HFFc6 (cell line): ENCODE measurements at regions not wholly inside any gene's neighbourhood (a gene's known extent, or its start where the extent isn't known, plus 50 kb on each side); places are given as distances from the start of the nearest gene placed in this dataset.
"Not testable (repeated sequence)": the region's sequence is repeated elsewhere in the genome, so short reads cannot be mapped to it uniquely, and the experiment has no call there.

Experiments
- DNase-seq: peaks from one replicate; pipeline ENCODE4 v3.0.0-alpha.2; 2018
- H3K27ac Mint-ChIP-seq: 2 replicates; pipeline ENCODE4 v1.8.0; 2020; ENCODE audit warnings: mild to moderate bottlenecking, mixed read lengths
- H3K27me3 Mint-ChIP-seq: 2 replicates; pipeline ENCODE4 v1.8.0; 2021; ENCODE audit warnings: mild to moderate bottlenecking, moderate library complexity, mixed read lengths; ENCODE audit not compliant: insufficient read depth
- H3K36me3 Mint-ChIP-seq: 2 replicates; pipeline ENCODE4 v1.8.0; 2021; ENCODE audit warnings: low read depth, mixed read lengths
- H3K4me1 Mint-ChIP-seq: 2 replicates; pipeline ENCODE4 v1.8.0; 2020; ENCODE audit warnings: low read depth, mixed read lengths
- H3K4me3 Mint-ChIP-seq: 2 replicates; pipeline ENCODE4 v1.8.0; 2020; ENCODE audit warnings: mild to moderate bottlenecking, moderate library complexity, mixed read lengths
- H3K9me3 Mint-ChIP-seq: 2 replicates; pipeline ENCODE4 v1.8.0; 2020; ENCODE audit warnings: mild to moderate bottlenecking, mixed read lengths
- CTCF ChIP-seq: fragments of 200-600 bp; sonication (generic); IDR thresholded peaks from 2 replicates; pipeline ENCODE4 v1.5.0; 2021; ENCODE audit warnings: antibody characterized with exemption, mild to moderate bottlenecking

- Mint-ChIP-seq H3K9me3 (no peaks in the 10 kb centered on the region), H3K36me3 (no peaks in the 10 kb centered on the region), H3K27me3 (peaks cover 9% of the 10 kb centered on the region), H3K4me3 (no peak overlapping the region), H3K4me1 (no peaks in the 10 kb centered on the region), H3K27ac (no peak overlapping the region)
- no peak for TF ChIP-seq CTCF
- no peak for DNase-seq
Observed at GRCh38 chr6:85058806-85059205, 294.4 kb upstream of the TBX18 start.

GRCh38 chr6:85050149-85050548 lies 285.8 kb upstream of the TBX18 start:
- Mint-ChIP-seq H3K36me3 (no peaks in the 10 kb centered on the region), H3K27me3 (peaks cover 8% of the 10 kb centered on the region), H3K4me3 (no peak overlapping the region), H3K9me3 (no peaks in the 10 kb centered on the region), H3K27ac (no peak overlapping the region), H3K4me1 (no peaks in the 10 kb centered on the region)
- no peak for TF ChIP-seq CTCF
- no peak for DNase-seq

GRCh38 chr6:85049282-85049681 lies 284.9 kb upstream of the TBX18 start:
- Mint-ChIP-seq H3K9me3 (no peaks in the 10 kb centered on the region), H3K27me3 (peaks cover 6% of the 10 kb centered on the region), H3K4me3 (no peak overlapping the region), H3K27ac (no peak overlapping the region), H3K36me3 (no peaks in the 10 kb centered on the region), H3K4me1 (no peaks in the 10 kb centered on the region)
- TF ChIP-seq CTCF: no peak
- DNase-seq: no peak

DNA sequence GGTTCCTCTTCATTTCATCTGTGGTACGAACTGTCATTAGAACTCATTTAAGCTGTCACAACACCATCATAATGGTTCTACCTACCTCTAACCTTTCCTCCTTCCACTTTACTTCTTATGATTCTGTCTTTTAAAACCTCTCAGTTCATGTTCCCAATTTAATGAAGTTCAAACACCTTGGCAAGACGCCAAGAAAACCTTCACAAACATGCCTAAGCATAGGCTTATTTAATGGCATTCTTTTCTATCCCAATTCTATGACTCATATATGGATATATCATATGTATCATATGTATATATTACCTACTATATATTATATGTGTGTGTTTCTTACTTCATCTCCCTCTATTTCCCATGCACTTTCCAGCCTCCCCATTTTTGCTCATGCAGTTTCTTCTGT lies 283.4 kb upstream of the TBX18 start:
- Mint-ChIP-seq H3K4me1 (no peaks in the 10 kb centered on the region), H3K27me3 (no peaks in the 10 kb centered on the region), H3K36me3 (no peaks in the 10 kb centered on the region), H3K9me3 (no peaks in the 10 kb centered on the region), H3K4me3 (no peak overlapping the region), H3K27ac (no peak overlapping the region)
- no peak for DNase-seq
- TF ChIP-seq CTCF: no peak

- H3K9me3 Mint-ChIP-seq, H3K4me1 Mint-ChIP-seq, H3K27ac Mint-ChIP-seq, H3K4me3 Mint-ChIP-seq, H3K36me3 Mint-ChIP-seq, H3K27me3 Mint-ChIP-seq, DNase-seq: not testable (repeated sequence)
Observed at GRCh38 chr6:85045767-85046166, 281.4 kb upstream of the TBX18 start.

- Mint-ChIP-seq H3K4me1 (no peaks in the 10 kb centered on the region), H3K4me3 (no peak overlapping the region), H3K36me3 (no peaks in the 10 kb centered on the region), H3K27ac (no peak overlapping the region), H3K9me3 (no peaks in the 10 kb centered on the region), H3K27me3 (peaks cover 2% of the 10 kb centered on the region; the same call in 1 of the 2 replicates)
- no peak for TF ChIP-seq CTCF
- DNase-seq: no peak
Observed at GRCh38 chr6:85044361-85044760, 280.0 kb upstream of the TBX18 start.
